Subcutaneous abdominal adipose tissue (tissue), 5 donors: ENCODE measurements at regions not wholly inside any gene's neighbourhood (a gene's known extent, or its start where the extent isn't known, plus 50 kb on each side); places are given as distances from the start of the nearest gene placed in this dataset.
"Not testable (repeated sequence)": the region's sequence is repeated elsewhere in the genome, so short reads cannot be mapped to it uniquely, and the experiment has no call there.

Experiments used
- H3K27ac ChIP-seq: one replicate; pipeline ENCODE4 v1.7.0; 2013; ENCODE audit warnings: low read depth, mild to moderate bottlenecking, inconsistent platforms, low read length, moderate library complexity
- H3K27me3 ChIP-seq, 5 donors: one replicate each; pipeline ENCODE4 v1.7.0; 2013; ENCODE audit warnings: low read length in 5 of 5, inconsistent platforms in 1 of 5; ENCODE audit not compliant: control insufficient read depth in 5 of 5, insufficient read depth in 4 of 5
- H3K36me3 ChIP-seq, 5 donors: one replicate each; pipeline ENCODE4 v1.7.0; 2013; ENCODE audit warnings: low read length in 5 of 5; ENCODE audit not compliant: control insufficient read depth in 5 of 5, insufficient read depth in 5 of 5
- H3K4me1 ChIP-seq, 5 donors: one replicate each; pipeline ENCODE4 v1.7.0; 2013; ENCODE audit warnings: low read length in 5 of 5, mild to moderate bottlenecking in 3 of 5, moderate library complexity in 1 of 5; ENCODE audit not compliant: control insufficient read depth in 5 of 5, insufficient read depth in 5 of 5
- H3K4me3 ChIP-seq, 5 donors: one replicate each; pipeline ENCODE4 v1.7.0; 2013; ENCODE audit warnings: low read length in 5 of 5, low read depth in 1 of 5
- H3K9ac ChIP-seq, 5 donors: one replicate each; pipeline ENCODE4 v1.7.0; 2013; ENCODE audit warnings: low read length in 5 of 5, mild to moderate bottlenecking in 4 of 5, moderate library complexity in 3 of 5
- H3K9me3 ChIP-seq, 5 donors: one replicate each; pipeline ENCODE4 v1.7.0; 2013; ENCODE audit warnings: low read length in 5 of 5; ENCODE audit not compliant: control insufficient read depth in 5 of 5
- donor health status: healthy.
- donor health status: healthy.
- donor health status: healthy.
- donor health status: healthy.
- donor health status: healthy.

DNA sequence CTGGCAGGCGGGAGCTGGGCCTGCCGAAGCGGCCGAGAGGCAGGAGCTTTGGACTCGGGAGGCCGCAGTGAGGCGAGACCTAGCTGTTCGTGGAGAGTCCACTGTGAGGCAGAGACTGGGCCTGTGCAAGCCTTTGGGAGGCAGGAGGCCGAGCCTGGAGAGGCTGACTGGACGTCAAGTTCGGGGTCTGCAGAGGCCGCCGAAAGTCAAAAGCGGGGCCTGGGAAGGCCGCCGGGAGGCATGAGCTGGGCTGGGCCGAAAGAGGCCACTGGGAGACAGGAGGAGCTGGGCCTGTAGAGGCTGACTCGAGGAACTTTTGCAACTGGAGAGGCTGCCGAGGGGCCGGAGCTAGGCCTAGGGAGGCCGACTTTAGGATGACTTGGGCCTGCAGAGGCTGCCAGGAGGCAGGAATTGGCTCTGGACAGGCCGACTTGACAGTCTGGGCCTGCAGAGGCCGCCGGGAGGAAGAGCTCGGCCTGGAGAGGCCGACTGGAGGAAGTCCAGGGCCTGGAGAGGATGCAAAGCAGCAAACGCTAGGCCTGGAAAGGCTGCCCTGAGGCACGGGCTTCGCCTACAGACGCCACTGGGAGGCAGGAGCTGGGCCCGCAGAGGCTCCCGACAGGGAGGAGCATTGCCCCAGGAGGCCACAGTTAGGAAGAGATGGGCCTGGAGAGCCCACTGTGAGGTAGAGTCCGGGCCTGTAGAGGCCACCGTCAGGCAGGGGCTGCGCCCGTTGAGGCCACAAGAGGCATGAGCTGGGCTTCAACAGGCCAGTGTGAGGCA lies 304.0 kb downstream of the ZNF479 start:
- not testable (repeated sequence) for H3K36me3 ChIP-seq, H3K27me3 ChIP-seq, H3K4me1 ChIP-seq, H3K9ac ChIP-seq, H3K27ac ChIP-seq
- Histone ChIP-seq H3K4me3 (peak overlapping the region in 1 of 5 donors; percentile 28), H3K9me3 (peaks cover 0 to 28% (median 12%) of the 10 kb centered on the region in 5 donors)

DNA sequence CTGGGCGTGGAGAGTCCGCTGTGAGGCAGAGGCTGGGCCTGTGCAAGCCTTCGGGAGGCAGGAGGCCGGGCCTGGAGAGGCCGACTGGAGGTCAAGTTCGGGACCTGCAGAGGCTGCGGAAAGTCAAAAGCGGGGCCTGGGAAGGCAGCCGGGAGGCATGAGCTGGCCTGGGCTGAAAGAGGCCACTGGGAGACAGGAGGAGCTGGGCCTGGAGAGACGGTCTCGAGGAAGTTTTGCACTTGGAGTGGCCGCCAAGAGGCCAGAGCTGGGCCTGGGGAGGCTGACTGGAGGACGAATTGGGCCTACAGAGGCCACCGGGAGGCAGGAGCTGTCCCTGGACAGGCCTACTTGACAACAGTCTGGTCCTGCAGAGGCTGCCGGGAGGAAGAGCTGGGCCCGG lies 304.7 kb downstream of the ZNF479 start:
- not testable (repeated sequence) for H3K27me3 ChIP-seq, H3K36me3 ChIP-seq, H3K4me3 ChIP-seq, H3K9ac ChIP-seq, H3K27ac ChIP-seq, H3K4me1 ChIP-seq
- H3K9me3 ChIP-seq = peaks cover 0 to 27% (median 12%) of the 10 kb centered on the region in 5 donors

DNA sequence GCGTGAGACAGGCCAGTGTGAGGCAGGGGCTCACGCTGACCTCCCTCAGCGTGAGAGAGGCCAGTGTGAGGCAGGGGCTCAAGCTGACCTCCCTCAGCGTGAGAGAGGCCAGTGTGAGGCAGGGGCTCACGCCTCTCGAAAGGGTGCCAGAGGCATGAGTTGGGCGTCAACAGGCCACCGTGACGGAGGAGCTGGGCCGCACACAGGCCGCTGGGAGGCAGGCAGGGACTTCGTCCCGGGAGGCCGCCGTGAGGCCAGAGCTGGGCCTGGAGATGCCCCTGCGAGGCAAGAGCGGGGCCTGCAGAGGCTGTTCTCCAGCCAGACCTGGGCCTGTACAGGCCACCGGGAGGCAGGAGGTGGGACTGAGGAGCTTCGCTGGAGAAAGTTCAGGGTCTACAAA lies 305.7 kb downstream of the ZNF479 start:
- H3K4me1 ChIP-seq, H3K4me3 ChIP-seq, H3K36me3 ChIP-seq, H3K9ac ChIP-seq, H3K27me3 ChIP-seq, H3K27ac ChIP-seq: not testable (repeated sequence)
- peaks cover 0 to 26% (median 12%) of the 10 kb centered on the region in 5 donors for H3K9me3 ChIP-seq

DNA sequence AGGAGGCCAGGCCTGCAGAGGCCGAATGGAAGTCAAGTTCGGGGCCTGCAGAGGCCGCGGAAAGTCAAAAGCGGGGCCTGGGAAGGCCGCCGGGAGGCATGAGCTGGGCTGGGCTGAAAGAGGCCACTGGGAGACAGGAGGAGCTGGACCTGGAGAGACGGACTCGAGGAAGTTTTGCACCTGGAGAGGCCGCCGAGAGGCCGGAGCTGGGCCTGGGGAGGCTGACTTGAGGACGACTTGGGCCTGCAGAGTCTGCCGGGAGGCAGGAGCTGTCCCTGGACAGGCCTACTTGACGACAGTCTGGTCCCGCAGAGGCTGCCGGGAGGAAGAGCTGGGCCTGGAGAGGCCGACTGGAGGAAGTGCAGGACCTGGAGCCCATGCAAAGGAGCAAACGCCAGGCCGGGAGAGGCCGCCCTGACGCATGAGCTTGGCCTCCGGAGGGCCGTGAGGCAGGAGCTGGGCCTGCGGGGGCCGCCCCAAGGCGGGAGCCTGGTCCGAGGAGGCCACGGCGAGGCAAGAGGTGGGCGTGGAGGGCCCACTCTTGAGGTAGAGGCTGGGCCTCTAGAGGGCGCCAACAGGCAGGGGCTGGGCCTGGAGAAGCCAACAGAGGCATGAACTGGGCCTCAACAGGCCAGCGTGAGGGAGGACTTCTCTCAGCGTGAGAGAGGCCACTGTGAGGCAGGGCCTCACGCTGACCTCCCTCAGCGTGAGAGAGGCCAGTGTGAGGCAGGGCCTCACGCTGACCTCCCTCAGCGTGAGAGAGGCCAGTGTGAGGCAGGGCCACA lies 306.3 kb downstream of the ZNF479 start:
- H3K9me3 ChIP-seq = peaks cover 0 to 26% (median 12%) of the 10 kb centered on the region in 5 donors
- not testable (repeated sequence) for H3K4me1 ChIP-seq, H3K27ac ChIP-seq, H3K27me3 ChIP-seq, H3K36me3 ChIP-seq, H3K4me3 ChIP-seq, H3K9ac ChIP-seq

DNA sequence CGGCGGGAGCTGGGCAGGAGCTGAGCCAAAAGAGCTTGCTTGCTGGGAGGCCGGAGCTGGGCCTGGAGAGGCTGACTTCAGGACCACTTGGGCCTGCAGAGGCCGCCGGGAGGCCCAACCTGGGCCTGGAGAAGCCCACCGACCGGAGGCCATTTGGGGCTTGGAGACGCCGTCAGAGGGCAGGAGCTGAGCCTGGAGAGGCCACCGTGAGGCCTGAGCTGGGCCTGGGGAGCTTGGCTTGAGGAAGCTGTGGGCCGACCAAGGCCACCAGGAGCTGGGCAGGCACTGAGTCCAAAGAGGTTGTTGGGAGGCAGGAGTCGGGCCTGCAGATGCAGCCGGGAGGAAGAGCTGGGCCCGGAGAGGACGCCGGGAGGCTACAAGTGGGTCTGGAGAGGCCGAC lies 307.1 kb downstream of the ZNF479 start:
- not testable (repeated sequence) for H3K4me1 ChIP-seq, H3K4me3 ChIP-seq, H3K27ac ChIP-seq, H3K9ac ChIP-seq, H3K36me3 ChIP-seq, H3K27me3 ChIP-seq
- peaks cover 0 to 24% (median 12%) of the 10 kb centered on the region in 5 donors for H3K9me3 ChIP-seq

DNA sequence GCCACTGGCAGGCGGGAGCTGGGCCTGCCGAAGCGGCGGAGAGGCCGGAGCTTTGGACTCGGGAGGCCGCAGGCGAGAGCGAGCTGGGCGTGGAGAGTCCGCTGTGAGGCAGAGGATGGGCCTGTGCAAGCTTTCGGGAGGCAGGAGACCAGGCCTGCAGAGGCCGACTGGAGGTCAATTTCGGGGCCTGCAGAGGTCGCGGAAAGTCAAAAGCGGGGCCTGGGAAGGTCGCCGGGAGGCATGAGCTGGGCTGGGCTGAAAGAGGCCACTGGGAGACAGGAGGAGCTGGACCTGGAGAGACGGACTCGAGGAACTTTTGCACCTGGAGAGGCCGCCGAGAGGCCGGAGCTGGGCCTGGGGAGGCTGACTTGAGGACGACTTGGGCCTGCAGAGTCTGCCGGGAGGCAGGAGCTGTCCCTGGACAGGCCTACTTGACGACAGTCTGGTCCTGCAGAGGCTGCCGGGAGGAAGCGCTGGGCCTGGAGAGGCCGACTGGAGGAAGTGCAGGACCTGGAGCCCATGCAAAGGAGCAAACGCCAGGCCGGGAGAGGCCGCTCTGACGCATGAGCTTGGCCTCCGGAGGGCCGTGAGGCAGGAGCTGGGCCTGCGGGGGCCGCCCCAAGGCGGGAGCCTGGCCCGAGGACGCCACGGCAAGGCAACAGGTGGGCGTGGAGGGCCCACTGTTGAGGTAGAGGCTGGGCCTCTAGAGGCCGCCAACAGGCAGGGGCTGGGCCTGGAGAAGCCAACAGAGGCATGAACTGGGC lies 308.2 kb downstream of the ZNF479 start:
- H3K27ac ChIP-seq, H3K9ac ChIP-seq, H3K4me3 ChIP-seq, H3K27me3 ChIP-seq, H3K36me3 ChIP-seq, H3K4me1 ChIP-seq: not testable (repeated sequence)
- H3K9me3 ChIP-seq = peaks cover 0 to 18% (median 12%) of the 10 kb centered on the region in 5 donors

DNA sequence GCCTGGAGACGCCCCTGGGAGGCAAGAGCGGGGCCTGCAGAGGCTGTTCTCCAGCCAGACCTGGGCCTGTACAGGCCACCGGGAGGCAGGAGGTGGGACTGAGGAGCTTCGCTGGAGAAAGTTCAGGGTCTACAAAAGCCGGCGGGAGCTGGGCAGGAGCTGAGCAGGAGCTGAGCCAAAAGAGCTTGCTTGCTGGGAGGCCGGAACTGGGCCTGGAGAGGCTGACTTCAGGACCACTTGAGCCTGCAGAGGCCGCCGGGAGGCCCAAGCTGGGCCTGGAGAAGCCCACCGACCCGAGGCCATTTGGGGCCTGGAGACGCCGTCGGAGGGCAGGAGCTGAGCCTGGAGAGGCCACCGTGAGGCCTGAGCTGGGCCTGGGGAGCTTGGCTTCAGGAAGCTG lies 309.0 kb downstream of the ZNF479 start:
- H3K27me3 ChIP-seq, H3K4me1 ChIP-seq, H3K36me3 ChIP-seq, H3K9ac ChIP-seq, H3K27ac ChIP-seq, H3K4me3 ChIP-seq: not testable (repeated sequence)
- H3K9me3 ChIP-seq = peaks cover 0 to 11% (median 7%) of the 10 kb centered on the region in 5 donors

DNA sequence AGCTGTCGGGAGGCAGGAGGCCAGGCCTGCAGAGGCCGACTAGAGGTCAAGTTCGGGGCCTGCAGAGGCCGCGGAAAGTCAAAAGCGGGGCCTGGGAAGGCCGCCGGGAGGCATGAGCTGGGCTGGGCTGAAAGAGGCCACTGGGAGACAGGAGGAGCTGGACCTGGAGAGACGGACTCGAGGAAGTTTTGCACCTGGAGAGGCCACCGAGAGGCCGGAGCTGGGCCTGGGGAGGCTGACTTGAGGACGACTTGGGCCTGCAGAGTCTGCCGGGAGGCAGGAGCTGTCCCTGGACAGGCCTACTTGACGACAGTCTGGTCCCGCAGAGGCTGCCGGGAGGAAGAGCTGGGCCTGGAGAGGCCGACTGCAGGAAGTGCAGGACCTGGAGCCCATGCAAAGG lies 310.1 kb downstream of the ZNF479 start:
- H3K27me3 ChIP-seq, H3K27ac ChIP-seq, H3K36me3 ChIP-seq, H3K9me3 ChIP-seq, H3K4me3 ChIP-seq, H3K4me1 ChIP-seq, H3K9ac ChIP-seq: not testable (repeated sequence)

DNA sequence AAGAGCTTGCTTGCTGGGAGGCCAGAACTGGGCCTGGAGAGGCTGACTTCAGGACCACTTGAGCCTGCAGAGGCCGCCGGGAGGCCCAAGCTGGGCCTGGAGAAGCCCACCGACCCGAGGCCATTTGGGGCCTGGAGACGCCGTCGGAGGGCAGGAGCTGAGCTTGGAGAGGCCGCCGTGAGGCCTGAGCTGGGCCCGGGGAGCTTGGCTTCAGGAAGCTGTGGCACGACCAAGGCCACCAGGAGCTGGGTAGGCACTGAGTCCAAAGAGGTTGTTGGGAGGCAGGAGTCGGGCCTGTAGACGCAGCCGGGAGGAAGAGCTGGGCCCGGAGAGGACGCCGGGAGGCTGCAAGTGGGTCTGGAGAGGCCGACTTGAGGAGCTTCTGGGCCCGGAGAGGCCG lies 310.7 kb downstream of the ZNF479 start:
- not testable (repeated sequence) for H3K27ac ChIP-seq, H3K4me1 ChIP-seq, H3K36me3 ChIP-seq, H3K27me3 ChIP-seq, H3K4me3 ChIP-seq, H3K9me3 ChIP-seq, H3K9ac ChIP-seq

DNA sequence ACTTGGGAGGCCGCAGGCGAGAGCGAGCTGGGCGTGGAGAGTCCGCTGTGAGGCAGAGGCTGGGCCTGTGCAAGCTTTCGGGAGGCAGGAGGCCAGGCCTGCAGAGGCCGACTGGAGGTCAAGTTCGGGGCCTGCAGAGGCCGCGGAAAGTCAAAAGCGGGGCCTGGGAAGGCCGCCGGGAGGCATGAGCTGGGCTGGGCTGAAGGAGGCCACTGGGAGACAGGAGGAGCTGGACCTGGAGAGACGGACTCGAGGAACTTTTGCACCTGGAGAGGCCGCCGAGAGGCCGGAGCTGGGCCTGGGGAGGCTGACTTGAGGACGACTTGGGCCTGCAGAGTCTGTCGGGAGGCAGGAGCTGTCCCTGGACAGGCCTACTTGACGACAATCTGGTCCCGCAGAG lies 314.0 kb downstream of the ZNF479 start:
- not testable (repeated sequence) for H3K9me3 ChIP-seq, H3K36me3 ChIP-seq, H3K27me3 ChIP-seq, H3K9ac ChIP-seq, H3K4me3 ChIP-seq, H3K4me1 ChIP-seq, H3K27ac ChIP-seq
